Suprapubic skin (tissue), 4 donors: ENCODE measurements at regions not wholly inside any gene's neighbourhood (a gene's known extent, or its start where the extent isn't known, plus 50 kb on each side); places are given as distances from the start of the nearest gene placed in this dataset.
"Not testable (repeated sequence)": the region's sequence is repeated elsewhere in the genome, so short reads cannot be mapped to it uniquely, and the experiment has no call there.

Source experiments
- DNase-seq, 2 donors: peaks; one replicate each; pipeline ENCODE4 v3.0.0-alpha.2; 2019; ENCODE audit warnings: low spot score in 2 of 2
- H3K27ac ChIP-seq: fragments of 200-600 bp; sonication (generic); one replicate; pipeline ENCODE4 v1.5.1; 2019
- H3K27me3 ChIP-seq: fragments of 200-600 bp; sonication (generic); one replicate; pipeline ENCODE4 v1.5.1; 2019
- H3K36me3 ChIP-seq: fragments of 200-600 bp; sonication (generic); one replicate; pipeline ENCODE4 v1.5.1; 2019
- H3K4me1 ChIP-seq: fragments of 200-600 bp; sonication (generic); one replicate; pipeline ENCODE4 v1.5.1; 2019
- H3K4me3 ChIP-seq: fragments of 200-600 bp; sonication (generic); one replicate; pipeline ENCODE4 v1.5.1; 2019; ENCODE audit warnings: mild to moderate bottlenecking
- H3K9me3 ChIP-seq: fragments of 200-600 bp; sonication (generic); one replicate; pipeline ENCODE4 v1.5.1; 2019
- EP300 ChIP-seq: sonication (generic); formaldehyde crosslinking; IDR thresholded peaks from one replicate; pipeline ENCODE4 v1.6.1; 2017; ENCODE audit warnings: antibody characterized with exemption
- POLR2A ChIP-seq, 2 donors: fragments of 450-650 bp; IDR thresholded peaks; one replicate each; pipeline ENCODE4 v1.6.1; 2017; ENCODE audit warnings: antibody characterized with exemption in 2 of 2, mild to moderate bottlenecking in 2 of 2, moderate library complexity in 2 of 2
- POLR2AphosphoS5 ChIP-seq, 3 donors: sonication (generic); formaldehyde crosslinking; IDR thresholded peaks; one replicate each; pipeline ENCODE4 v1.6.1; 2017; ENCODE audit warnings: antibody characterized with exemption in 3 of 3
- WGBS: methylation state at CpG from one replicate; pipeline ENCODE4 v1.1.5; 2018; 5-methylcytosine and 5-hydroxymethylcytosine counted together
- TF ChIP-seq, protein P1 (sequence below), 2 donors: fragments of 200-600 bp in 1 of 2; fragments of 450-650 bp in 1 of 2; sonication (generic) in 1 of 2; IDR thresholded peaks; one replicate each; pipeline ENCODE4 v1.5.1; 2016 to 2019; ENCODE audit warnings: antibody characterized with exemption in 2 of 2, mild to moderate bottlenecking in 1 of 2, moderate library complexity in 1 of 2

DNA sequence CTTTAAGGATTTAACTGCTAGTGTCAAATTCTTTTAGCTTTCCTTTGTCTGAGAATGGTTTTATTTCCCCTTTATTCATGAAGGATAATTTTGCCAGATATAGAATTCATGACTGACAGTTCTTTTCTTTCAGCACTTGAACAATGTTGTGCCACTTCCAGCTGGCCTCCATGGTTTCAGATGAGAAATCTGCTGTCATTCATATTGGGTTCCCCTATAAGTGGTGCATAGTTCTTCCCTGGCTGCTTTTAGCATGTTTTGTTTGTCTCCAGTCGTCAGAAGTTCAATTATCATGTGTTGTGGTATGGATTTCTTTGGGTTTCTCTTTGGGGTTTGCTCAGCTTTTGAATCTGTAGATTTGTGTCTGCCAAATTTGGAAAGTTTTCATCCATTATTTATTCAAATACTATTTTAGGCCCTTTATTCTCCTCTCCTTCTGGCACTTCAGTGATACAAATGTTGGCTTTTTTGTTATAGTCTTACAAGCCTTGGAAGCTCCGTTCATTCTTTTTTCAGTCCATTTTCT lies 76.3 kb upstream of the TGM3 start:
- Histone ChIP-seq H3K27ac (no peak overlapping the region), H3K36me3 (no peaks in the 10 kb centered on the region), H3K4me1 (no peaks in the 10 kb centered on the region), H3K4me3 (no peak overlapping the region), H3K27me3 (no peaks in the 10 kb centered on the region), H3K9me3 (peaks cover 10% of the 10 kb centered on the region)
- 94% methylated on average over 2 of the region's 2 CpGs for WGBS
- no peak for DNase-seq
- no peak for TF ChIP-seq EP300
- no peak for TF ChIP-seq POLR2A (IDR thresholded peaks at IDR 0.05)
- TF ChIP-seq POLR2AphosphoS5 (IDR thresholded peaks at IDR 0.05), result no peak
- TF ChIP-seq, protein P1, sequence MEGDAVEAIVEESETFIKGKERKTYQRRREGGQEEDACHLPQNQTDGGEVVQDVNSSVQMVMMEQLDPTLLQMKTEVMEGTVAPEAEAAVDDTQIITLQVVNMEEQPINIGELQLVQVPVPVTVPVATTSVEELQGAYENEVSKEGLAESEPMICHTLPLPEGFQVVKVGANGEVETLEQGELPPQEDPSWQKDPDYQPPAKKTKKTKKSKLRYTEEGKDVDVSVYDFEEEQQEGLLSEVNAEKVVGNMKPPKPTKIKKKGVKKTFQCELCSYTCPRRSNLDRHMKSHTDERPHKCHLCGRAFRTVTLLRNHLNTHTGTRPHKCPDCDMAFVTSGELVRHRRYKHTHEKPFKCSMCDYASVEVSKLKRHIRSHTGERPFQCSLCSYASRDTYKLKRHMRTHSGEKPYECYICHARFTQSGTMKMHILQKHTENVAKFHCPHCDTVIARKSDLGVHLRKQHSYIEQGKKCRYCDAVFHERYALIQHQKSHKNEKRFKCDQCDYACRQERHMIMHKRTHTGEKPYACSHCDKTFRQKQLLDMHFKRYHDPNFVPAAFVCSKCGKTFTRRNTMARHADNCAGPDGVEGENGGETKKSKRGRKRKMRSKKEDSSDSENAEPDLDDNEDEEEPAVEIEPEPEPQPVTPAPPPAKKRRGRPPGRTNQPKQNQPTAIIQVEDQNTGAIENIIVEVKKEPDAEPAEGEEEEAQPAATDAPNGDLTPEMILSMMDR (IDR thresholded peaks at IDR 0.05), result no peak

DNA sequence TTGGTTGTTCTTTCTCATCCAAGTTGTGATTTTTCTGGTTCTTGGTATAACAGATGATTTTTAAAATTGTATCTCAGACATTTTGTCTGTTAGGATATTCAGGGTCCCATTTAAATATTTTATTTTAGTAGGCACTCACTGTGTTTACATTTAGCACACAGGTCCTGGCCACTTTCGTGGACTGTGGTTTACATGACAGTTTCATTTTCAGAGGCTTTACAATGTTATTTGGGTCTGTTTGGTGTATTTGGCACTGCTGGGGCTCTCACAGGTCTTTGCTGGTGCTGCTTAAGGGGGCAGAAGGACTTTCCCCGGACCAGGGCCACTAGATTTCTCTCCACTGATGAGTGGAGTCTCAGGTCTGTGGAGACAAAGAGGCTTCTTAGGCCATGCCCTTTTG lies 75.5 kb upstream of the TGM3 start:
- H3K4me3 ChIP-seq, result no peak overlapping the region
- no peak overlapping the region for H3K27ac ChIP-seq
- H3K4me1 ChIP-seq, result no peaks in the 10 kb centered on the region
- TF ChIP-seq POLR2A (IDR thresholded peaks at IDR 0.05), result no peak
- TF ChIP-seq POLR2AphosphoS5 (IDR thresholded peaks at IDR 0.05), result no peak
- TF ChIP-seq, protein P1 (IDR thresholded peaks at IDR 0.05), result no peak
- TF ChIP-seq EP300, result no peak
- H3K27me3 ChIP-seq, result no peaks in the 10 kb centered on the region
- H3K36me3 ChIP-seq, result no peaks in the 10 kb centered on the region
- DNase-seq, result no peak
- WGBS, result 95% methylated on average over 2 of the region's 2 CpGs
- H3K9me3 ChIP-seq, result peaks cover 10% of the 10 kb centered on the region

DNA sequence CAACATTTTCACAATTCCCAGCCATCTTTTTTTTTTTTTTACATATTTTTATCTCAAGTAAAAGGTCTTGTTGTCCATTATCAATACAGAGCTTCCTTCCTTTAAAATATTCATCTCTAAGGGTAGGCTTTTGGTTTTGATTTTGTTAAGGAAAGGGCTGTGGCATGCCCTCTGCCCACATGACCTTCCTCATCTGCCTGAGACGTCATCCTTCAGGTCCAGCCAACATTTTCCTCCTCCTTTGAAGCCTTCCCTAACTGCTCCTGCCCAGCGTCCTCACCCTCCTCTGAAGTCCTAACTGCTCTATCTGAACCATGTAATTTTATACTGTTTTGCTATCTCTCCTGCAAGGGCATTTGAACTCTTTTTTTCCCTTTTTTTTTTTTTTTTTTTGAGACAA lies 73.9 kb upstream of the TGM3 start:
- Histone ChIP-seq H3K4me1 (no peaks in the 10 kb centered on the region), H3K27ac (no peak overlapping the region), H3K36me3 (no peaks in the 10 kb centered on the region), H3K4me3 (no peak overlapping the region), H3K27me3 (no peaks in the 10 kb centered on the region), H3K9me3 (peaks cover 10% of the 10 kb centered on the region)
- WGBS, result 49% methylated on average over 2 of the region's 2 CpGs
- TF ChIP-seq, protein P1 (IDR thresholded peaks at IDR 0.05), result no peak
- TF ChIP-seq POLR2AphosphoS5 (IDR thresholded peaks at IDR 0.05) (no peak), POLR2A (IDR thresholded peaks at IDR 0.05) (no peak), EP300 (no peak)
- no peak for DNase-seq

DNA sequence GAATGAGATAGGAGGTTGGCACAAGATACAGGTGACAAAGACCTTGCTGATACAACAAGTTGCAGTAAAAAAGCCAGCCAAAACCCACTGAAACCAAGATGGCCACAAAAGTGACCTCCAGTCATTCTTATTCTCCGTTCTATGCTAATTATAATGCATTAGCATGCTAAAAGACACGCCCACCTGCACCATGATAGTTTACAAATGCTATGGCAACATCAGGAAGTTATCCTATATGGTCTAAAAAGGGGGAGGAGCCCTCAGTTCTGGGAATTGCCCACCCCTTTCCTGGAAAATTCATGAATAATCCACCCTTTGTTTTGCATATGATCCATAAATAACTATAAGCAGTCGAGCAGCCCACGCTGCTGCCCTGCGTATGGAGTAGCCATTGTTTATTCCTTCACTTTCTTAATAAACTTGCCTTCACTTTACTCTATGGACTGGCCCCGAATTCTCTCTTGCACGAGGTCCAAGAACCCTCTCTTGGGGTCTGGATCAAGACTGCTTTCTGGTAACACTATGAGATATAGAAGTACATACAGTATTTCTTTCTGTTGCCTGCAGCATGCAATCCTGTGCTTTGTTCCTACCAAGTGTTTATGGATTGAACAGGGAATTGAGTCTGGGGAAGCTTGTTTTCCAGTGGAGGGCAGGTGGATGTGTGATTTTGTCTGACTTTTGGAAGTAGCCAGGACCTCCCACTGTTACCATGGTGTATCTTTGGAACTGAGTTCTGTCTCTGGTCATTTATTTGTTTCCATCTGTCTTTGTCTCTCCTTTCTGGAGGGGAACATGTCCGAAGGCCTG lies 72.0 kb upstream of the TGM3 start:
- DNase-seq, result no peak
- 79% methylated on average over 8 of the region's 8 CpGs for WGBS
- Histone ChIP-seq H3K36me3 (no peaks in the 10 kb centered on the region), H3K9me3 (peaks cover 10% of the 10 kb centered on the region), H3K27ac (no peak overlapping the region), H3K27me3 (no peaks in the 10 kb centered on the region), H3K4me1 (no peaks in the 10 kb centered on the region), H3K4me3 (no peak overlapping the region)
- TF ChIP-seq POLR2AphosphoS5 (IDR thresholded peaks at IDR 0.05), result no peak
- TF ChIP-seq EP300, result no peak
- no peak for TF ChIP-seq POLR2A (IDR thresholded peaks at IDR 0.05)
- TF ChIP-seq, protein P1 (IDR thresholded peaks at IDR 0.05), result no peak

DNA sequence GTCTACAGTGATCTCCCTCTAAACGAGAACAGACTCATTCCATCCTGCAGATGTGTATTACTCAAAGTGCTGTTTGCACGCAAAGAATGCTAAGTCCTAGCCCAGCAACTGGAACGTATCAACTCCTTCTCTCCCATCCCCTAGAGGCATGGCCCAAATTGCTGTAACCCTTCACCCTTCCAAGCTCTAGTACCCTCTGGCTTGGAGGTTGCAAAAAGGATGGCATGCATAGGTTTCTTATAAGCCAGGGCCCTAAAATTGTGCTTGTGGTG lies 71.5 kb upstream of the TGM3 start:
- Histone ChIP-seq H3K9me3 (peaks cover 8% of the 10 kb centered on the region), H3K27ac (no peak overlapping the region), H3K36me3 (no peaks in the 10 kb centered on the region), H3K27me3 (no peaks in the 10 kb centered on the region), H3K4me3 (no peak overlapping the region), H3K4me1 (no peaks in the 10 kb centered on the region)
- no peak for DNase-seq
- 58% methylated on average over 3 of the region's 3 CpGs for WGBS
- TF ChIP-seq POLR2A (IDR thresholded peaks at IDR 0.05) (no peak), POLR2AphosphoS5 (IDR thresholded peaks at IDR 0.05) (no peak), EP300 (no peak)
- TF ChIP-seq, protein P1 (IDR thresholded peaks at IDR 0.05), result no peak

DNA sequence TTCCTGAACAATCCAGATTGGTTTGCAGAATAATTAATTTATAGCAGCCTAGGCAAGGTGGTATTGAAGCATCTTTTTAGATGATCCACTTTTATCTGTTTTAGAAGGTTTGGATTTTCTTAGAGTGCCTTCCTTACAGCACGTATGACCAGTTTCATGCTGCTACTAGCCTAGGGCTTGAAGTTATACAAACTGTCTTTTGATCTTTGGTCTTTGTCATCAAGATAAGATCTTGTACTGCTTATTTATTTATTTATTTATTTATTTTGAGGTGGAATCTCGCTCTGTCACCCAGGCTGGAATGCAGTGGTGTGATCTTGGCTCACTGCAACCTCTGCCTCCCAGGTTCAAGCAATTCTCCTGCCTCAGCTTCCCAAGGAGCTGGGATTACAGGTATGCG lies 68.5 kb upstream of the TGM3 start:
- H3K36me3 ChIP-seq, DNase-seq, H3K27ac ChIP-seq, H3K4me3 ChIP-seq, H3K27me3 ChIP-seq, H3K4me1 ChIP-seq, H3K9me3 ChIP-seq: not testable (repeated sequence)
- 71% methylated on average over 3 of the region's 3 CpGs for WGBS
